ENCODE measurements at regions not wholly inside any gene's neighbourhood (a gene's known extent, or its start where the extent isn't known, plus 50 kb on each side); places are given as distances from the start of the nearest gene placed in this dataset.

GRCh38 chr1:106749906-106750305 is 306.6 kb upstream of the PRMT6 start:
- H2AFZ ChIP-seq (ENCODE audit: low read length) = no peak overlapping the region
- H3K4me2 ChIP-seq (ENCODE audit: insufficient read depth, low read length, poor library complexity, severe bottlenecking) = no peak overlapping the region
- H3K27me3 ChIP-seq (ENCODE audit: control insufficient read depth in 3 of 3, insufficient read depth in 3 of 3, low read depth in 1 of 3, low read length in 3 of 3) = no peaks in the 10 kb centered on the region
- no peak overlapping the region for H2AK5ac ChIP-seq (ENCODE audit: low read depth, low read length)
- no peak overlapping the region for H3K4ac ChIP-seq (ENCODE audit: low read length)
- H3K23ac ChIP-seq (ENCODE audit: low read depth, low read length, poor library complexity) = no peak overlapping the region
- no peak for DNase-seq (ENCODE audit: low spot score)
- H3K27ac ChIP-seq (replicated peaks; ENCODE audit: low read length) = no peak overlapping the region
- H3K79me1 ChIP-seq (ENCODE audit: low read depth, low read length) = no peaks in the 10 kb centered on the region
- no peaks in the 10 kb centered on the region for H3K9me3 ChIP-seq (replicated peaks in 1 of 2; ENCODE audit: control insufficient read depth in 2 of 2, insufficient read depth in 1 of 2, low read depth in 1 of 2, low read length in 2 of 2)
- H4K91ac ChIP-seq (ENCODE audit: low read depth, low read length, poor library complexity) = no peak overlapping the region
- H2BK15ac ChIP-seq (ENCODE audit: low read length) = no peak overlapping the region
- H2BK12ac ChIP-seq (ENCODE audit: low read length) = no peak overlapping the region
- H3K18ac ChIP-seq (ENCODE audit: low read length) = no peak overlapping the region
- H3K4me3 ChIP-seq (ENCODE audit: low read length in 2 of 2) = no peak overlapping the region
- no peak overlapping the region for H2BK5ac ChIP-seq (ENCODE audit: low read length)
- H3K4me1 ChIP-seq (ENCODE audit: control insufficient read depth in 2 of 2, insufficient read depth in 1 of 2, low read depth in 1 of 2, low read length in 2 of 2) = peaks cover under 1 to 13% of the 10 kb centered on the region in 2 donors
- H3K9ac ChIP-seq (ENCODE audit: low read depth, low read length, poor library complexity) = no peak overlapping the region
- no peak overlapping the region for H3K14ac ChIP-seq (ENCODE audit: low read length)
- no CpG with 5 or more reads among the region's 1 CpG for WGBS, 2 donors (ENCODE audit: extremely low coverage in 2 of 2, insufficient read length in 2 of 2, insufficient replicate concordance in 1 of 2)
- H2BK120ac ChIP-seq (ENCODE audit: low read depth, low read length) = no peak overlapping the region
- H4K8ac ChIP-seq (ENCODE audit: low read depth, low read length) = no peak overlapping the region
- H3K36me3 ChIP-seq (replicated peaks in 1 of 2; ENCODE audit: control insufficient read depth in 2 of 2, insufficient read depth in 2 of 2, low read length in 2 of 2) = no peaks in the 10 kb centered on the region

GRCh38 chr1:106751002-106751401 is 305.5 kb upstream of the PRMT6 start:
- H3K18ac ChIP-seq (ENCODE audit: low read length) = no peak overlapping the region

GRCh38 chr1:106753066-106753465 is 303.4 kb upstream of the PRMT6 start:
- Histone ChIP-seq H3K4me3 (ENCODE audit: low read length in 2 of 2) (no peak overlapping the region), H3K9ac (ENCODE audit: low read depth, low read length, poor library complexity) (no peak overlapping the region), H3K79me1 (ENCODE audit: low read depth, low read length) (no peaks in the 10 kb centered on the region), H2BK5ac (ENCODE audit: low read length) (no peak overlapping the region), H2AK5ac (ENCODE audit: low read depth, low read length) (no peak overlapping the region), H2AFZ (ENCODE audit: low read length) (no peak overlapping the region), H3K4me1 (ENCODE audit: control insufficient read depth in 2 of 2, insufficient read depth in 1 of 2, low read depth in 1 of 2, low read length in 2 of 2) (peaks cover 1 to 6% of the 10 kb centered on the region in 2 donors), H3K36me3 (replicated peaks in 1 of 2; ENCODE audit: control insufficient read depth in 2 of 2, insufficient read depth in 2 of 2, low read length in 2 of 2) (no peaks in the 10 kb centered on the region), H2BK12ac (ENCODE audit: low read length) (no peak overlapping the region), H3K4ac (ENCODE audit: low read length) (no peak overlapping the region), H2BK15ac (ENCODE audit: low read length) (no peak overlapping the region), H3K14ac (ENCODE audit: low read length) (no peak overlapping the region), H3K18ac (ENCODE audit: low read length) (no peak overlapping the region), H4K91ac (ENCODE audit: low read depth, low read length, poor library complexity) (no peak overlapping the region), H4K8ac (ENCODE audit: low read depth, low read length) (no peak overlapping the region), H2BK120ac (ENCODE audit: low read depth, low read length) (no peak overlapping the region), H3K9me3 (replicated peaks in 1 of 2; ENCODE audit: control insufficient read depth in 2 of 2, insufficient read depth in 1 of 2, low read depth in 1 of 2, low read length in 2 of 2) (no peaks in the 10 kb centered on the region), H3K4me2 (ENCODE audit: insufficient read depth, low read length, poor library complexity, severe bottlenecking) (no peak overlapping the region), H3K27ac (replicated peaks; ENCODE audit: low read length) (no peak overlapping the region), H3K27me3 (ENCODE audit: control insufficient read depth in 3 of 3, insufficient read depth in 3 of 3, low read depth in 1 of 3, low read length in 3 of 3) (no peaks in the 10 kb centered on the region), H3K23ac (ENCODE audit: low read depth, low read length, poor library complexity) (no peak overlapping the region)
- no CpG with 5 or more reads among the region's 1 CpG for WGBS, 2 donors (ENCODE audit: extremely low coverage in 2 of 2, insufficient read length in 2 of 2, insufficient replicate concordance in 1 of 2)
- no peak for DNase-seq (ENCODE audit: low spot score)

More at GRCh38 chr1:106751002-106751401, 305.5 kb upstream of the PRMT6 start:
- Histone ChIP-seq H3K4me3 (ENCODE audit: low read length in 2 of 2) (no peak overlapping the region), H2BK12ac (ENCODE audit: low read length) (no peak overlapping the region), H3K27me3 (ENCODE audit: control insufficient read depth in 3 of 3, insufficient read depth in 3 of 3, low read depth in 1 of 3, low read length in 3 of 3) (no peaks in the 10 kb centered on the region), H2AFZ (ENCODE audit: low read length) (no peak overlapping the region), H3K14ac (ENCODE audit: low read length) (no peak overlapping the region), H3K4me2 (ENCODE audit: insufficient read depth, low read length, poor library complexity, severe bottlenecking) (no peak overlapping the region), H3K4ac (ENCODE audit: low read length) (no peak overlapping the region), H3K9me3 (replicated peaks in 1 of 2; ENCODE audit: control insufficient read depth in 2 of 2, insufficient read depth in 1 of 2, low read depth in 1 of 2, low read length in 2 of 2) (no peaks in the 10 kb centered on the region), H3K23ac (ENCODE audit: low read depth, low read length, poor library complexity) (no peak overlapping the region), H3K4me1 (ENCODE audit: control insufficient read depth in 2 of 2, insufficient read depth in 1 of 2, low read depth in 1 of 2, low read length in 2 of 2) (peaks cover 1 to 12% of the 10 kb centered on the region in 2 donors), H3K9ac (ENCODE audit: low read depth, low read length, poor library complexity) (no peak overlapping the region), H2AK5ac (ENCODE audit: low read depth, low read length) (no peak overlapping the region), H3K27ac (replicated peaks; ENCODE audit: low read length) (no peak overlapping the region), H4K91ac (ENCODE audit: low read depth, low read length, poor library complexity) (no peak overlapping the region), H4K8ac (ENCODE audit: low read depth, low read length) (no peak overlapping the region), H2BK15ac (ENCODE audit: low read length) (no peak overlapping the region), H3K36me3 (replicated peaks in 1 of 2; ENCODE audit: control insufficient read depth in 2 of 2, insufficient read depth in 2 of 2, low read length in 2 of 2) (no peaks in the 10 kb centered on the region), H2BK120ac (ENCODE audit: low read depth, low read length) (no peak overlapping the region), H3K79me1 (ENCODE audit: low read depth, low read length) (no peaks in the 10 kb centered on the region), H2BK5ac (ENCODE audit: low read length) (no peak overlapping the region)
- DNase-seq (ENCODE audit: low spot score) = no peak
- no CpG with 5 or more reads among the region's 2 CpGs for WGBS, 2 donors (ENCODE audit: extremely low coverage in 2 of 2, insufficient read length in 2 of 2, insufficient replicate concordance in 1 of 2)

GRCh38 chr1:106754957-106755356 is 301.5 kb upstream of the PRMT6 start:
- peaks cover 1 to 6% of the 10 kb centered on the region in 2 donors for H3K4me1 ChIP-seq (ENCODE audit: control insufficient read depth in 2 of 2, insufficient read depth in 1 of 2, low read depth in 1 of 2, low read length in 2 of 2)
- no peak overlapping the region for H4K91ac ChIP-seq (ENCODE audit: low read depth, low read length, poor library complexity)
- no peak overlapping the region for H3K4ac ChIP-seq (ENCODE audit: low read length)
- no peak overlapping the region for H3K14ac ChIP-seq (ENCODE audit: low read length)
- WGBS, 2 donors (ENCODE audit: extremely low coverage in 2 of 2, insufficient read length in 2 of 2, insufficient replicate concordance in 1 of 2) = 100% methylated on average over 1 of the region's 1 CpG; no CpG with 5 or more reads in 1 of the 2 donors
- no peak overlapping the region for H3K4me2 ChIP-seq (ENCODE audit: insufficient read depth, low read length, poor library complexity, severe bottlenecking)
- H3K27me3 ChIP-seq (ENCODE audit: control insufficient read depth in 3 of 3, insufficient read depth in 3 of 3, low read depth in 1 of 3, low read length in 3 of 3) = no peaks in the 10 kb centered on the region
- no peak overlapping the region for H3K4me3 ChIP-seq (ENCODE audit: low read length in 2 of 2)
- no peak overlapping the region for H2AFZ ChIP-seq (ENCODE audit: low read length)
- no peaks in the 10 kb centered on the region for H3K36me3 ChIP-seq (replicated peaks in 1 of 2; ENCODE audit: control insufficient read depth in 2 of 2, insufficient read depth in 2 of 2, low read length in 2 of 2)
- H3K79me1 ChIP-seq (ENCODE audit: low read depth, low read length) = no peaks in the 10 kb centered on the region
- no peak for DNase-seq (ENCODE audit: low spot score)
- no peak overlapping the region for H2AK5ac ChIP-seq (ENCODE audit: low read depth, low read length)
- no peak overlapping the region for H4K8ac ChIP-seq (ENCODE audit: low read depth, low read length)
- no peak overlapping the region for H3K27ac ChIP-seq (replicated peaks; ENCODE audit: low read length)
- H3K23ac ChIP-seq (ENCODE audit: low read depth, low read length, poor library complexity) = no peak overlapping the region
- no peak overlapping the region for H2BK5ac ChIP-seq (ENCODE audit: low read length)
- no peak overlapping the region for H2BK15ac ChIP-seq (ENCODE audit: low read length)
- no peaks in the 10 kb centered on the region for H3K9me3 ChIP-seq (replicated peaks in 1 of 2; ENCODE audit: control insufficient read depth in 2 of 2, insufficient read depth in 1 of 2, low read depth in 1 of 2, low read length in 2 of 2)
- H2BK120ac ChIP-seq (ENCODE audit: low read depth, low read length) = no peak overlapping the region
- no peak overlapping the region for H3K18ac ChIP-seq (ENCODE audit: low read length)
- no peak overlapping the region for H3K9ac ChIP-seq (ENCODE audit: low read depth, low read length, poor library complexity)
- no peak overlapping the region for H2BK12ac ChIP-seq (ENCODE audit: low read length)
